Lower leg skin (tissue), 3 donors: ENCODE measurements at regions not wholly inside any gene's neighbourhood (a gene's known extent, or its start where the extent isn't known, plus 50 kb on each side); places are given as distances from the start of the nearest gene placed in this dataset.

Source experiments
- CTCF ChIP-seq, 3 donors: fragments of 450-650 bp; IDR thresholded peaks; one replicate each; pipeline ENCODE4 v1.5.1; 2016; ENCODE audit warnings: antibody characterized with exemption in 3 of 3, mild to moderate bottlenecking in 3 of 3, moderate library complexity in 2 of 3
- POLR2A ChIP-seq, 2 donors: fragments of 450-650 bp; IDR thresholded peaks; one replicate each; pipeline ENCODE4 v1.6.1; 2016 to 2017; ENCODE audit warnings: antibody characterized with exemption in 2 of 2, mild to moderate bottlenecking in 1 of 2, moderate library complexity in 1 of 2

GRCh38 chr1:94597701-94598100 lies 56.1 kb upstream of the F3 start:
- no peak for TF ChIP-seq POLR2A (IDR thresholded peaks at IDR 0.05)
- TF ChIP-seq CTCF (IDR thresholded peaks at IDR 0.05): no peak
